MCF 10A (cell line): ENCODE measurements at regions not wholly inside any gene's neighbourhood (a gene's known extent, or its start where the extent isn't known, plus 50 kb on each side); places are given as distances from the start of the nearest gene placed in this dataset.

Experiments
- BruUV-seq: library from RNA; stranded (reverse); fragments of 400-500 nt; replicated peaks from 2 replicates; lab custom pipeline; 2021; lab: Mats Ljungman, UMichigan
- CTCF ChIA-PET: fragments of 300-600 bp; sonication (Branson Sonifier 250); formaldehyde crosslinking; extraction: SDS; loops from one replicate; lab custom pipeline; 2021; ENCODE audit warnings: antibody characterized with exemption, inconsistent platforms; lab: Yijun Ruan, JAX
- POLR2A ChIA-PET: fragments of 300-600, 350-650 bp; sonication (Branson Sonifier 250); formaldehyde crosslinking; extraction: SDS; loops from one replicate; lab custom pipeline; 2020; ENCODE audit warnings: antibody characterized with exemption, inconsistent platforms; lab: Yijun Ruan, JAX
- DNase-seq: peaks from one replicate; pipeline ENCODE4 v3.0.0-alpha.2; 2018; ENCODE audit not compliant: unreplicated experiment
- H3K27ac Mint-ChIP-seq: one replicate; pipeline ENCODE4 v1.8.0; 2022; ENCODE audit warnings: mild to moderate bottlenecking, low read depth, mixed read lengths; ENCODE audit not compliant: unreplicated experiment
- H3K27me3 Mint-ChIP-seq: one replicate; pipeline ENCODE4 v1.8.0; 2022; ENCODE audit warnings: mixed read lengths; ENCODE audit not compliant: insufficient read depth, unreplicated experiment
- H3K36me3 Mint-ChIP-seq: one replicate; pipeline ENCODE4 v1.8.0; 2022; ENCODE audit warnings: mild to moderate bottlenecking, moderate library complexity, mixed read lengths; ENCODE audit not compliant: insufficient read depth, unreplicated experiment
- H3K4me1 Mint-ChIP-seq: one replicate; pipeline ENCODE4 v1.8.0; 2022; ENCODE audit warnings: mixed read lengths; ENCODE audit not compliant: insufficient read depth, unreplicated experiment
- H3K4me3 Mint-ChIP-seq: one replicate; pipeline ENCODE4 v1.8.0; 2022; ENCODE audit warnings: mild to moderate bottlenecking, moderate library complexity, mixed read lengths; ENCODE audit not compliant: unreplicated experiment
- H3K9me3 Mint-ChIP-seq: one replicate; pipeline ENCODE4 v1.8.0; 2022; ENCODE audit warnings: mixed read lengths; ENCODE audit not compliant: unreplicated experiment
- intact Hi-C: fragments of 100-400 bp; cut with micrococcal nuclease; formaldehyde crosslinking; loops from 2 replicates; pipeline ENCODE4 v1.14.1; 2022
- TF ChIP-seq, protein P1 (sequence below): fragments of 200-600 bp; IDR thresholded peaks from one replicate; pipeline ENCODE4 v1.8.0; 2022; ENCODE audit warnings: antibody characterized with exemption, mild to moderate bottlenecking; ENCODE audit not compliant: unreplicated experiment

DNA sequence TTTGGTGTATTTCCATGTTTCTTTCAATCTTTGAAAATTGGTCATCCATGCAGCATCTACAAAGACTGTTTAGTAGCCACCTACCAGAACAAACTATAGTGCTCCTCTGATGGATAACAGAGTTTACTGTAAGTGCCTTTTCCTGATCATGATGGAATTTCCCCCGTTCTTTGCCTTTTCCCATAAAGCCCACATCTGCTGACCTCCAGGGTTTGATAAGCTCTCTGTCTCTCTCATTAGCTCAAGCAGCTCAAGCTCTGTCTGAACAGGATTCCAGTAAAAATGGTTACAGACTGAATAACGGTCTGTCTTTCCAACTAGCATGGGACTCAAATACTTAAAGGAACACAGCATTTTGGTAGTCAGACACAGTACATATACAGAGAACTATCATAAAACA lies 308.4 kb upstream of the SORL1-AS1 start:
- H3K36me3 Mint-ChIP-seq: no peaks in the 10 kb centered on the region

DNA sequence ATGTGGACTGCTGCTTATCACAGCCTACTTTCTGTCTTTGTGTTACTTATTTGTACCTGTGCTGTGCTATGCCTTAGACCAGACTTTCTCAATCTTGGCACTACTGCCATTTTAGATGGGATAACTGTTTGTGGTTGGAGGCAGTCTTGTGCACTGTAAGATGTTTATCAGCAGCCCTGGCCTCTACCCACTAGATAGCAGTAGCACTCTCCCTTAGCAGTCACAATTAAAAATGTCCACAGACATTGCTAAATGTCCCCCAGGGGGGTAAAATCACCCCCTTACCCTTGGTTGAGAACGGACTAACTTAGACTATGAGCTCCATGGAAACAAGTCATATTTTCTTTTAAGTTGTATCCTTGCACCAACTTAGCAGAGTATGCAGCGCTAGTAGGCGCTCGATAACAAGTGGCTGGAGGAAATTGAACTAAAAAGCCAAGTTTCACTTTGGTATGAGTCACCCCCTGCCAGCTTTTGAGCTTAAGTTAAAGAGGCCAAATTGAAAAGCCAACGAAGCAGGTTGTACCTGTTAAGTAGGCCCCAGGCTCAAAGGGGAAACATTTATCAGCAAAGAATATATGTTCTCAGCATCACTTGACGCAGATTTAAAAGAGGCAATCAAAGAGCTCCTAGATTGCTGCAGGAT lies 304.8 kb upstream of the SORL1-AS1 start:
- ChIA-PET POLR2A (no interaction called here), CTCF (interaction anchor here (0.5 to 1.0 kb wide), 3 partner anchors 344 to 1819 kb away, joined by 3 to 4 read pairs (median 4); no protein-coding TSS in a partner anchor)
- Mint-ChIP-seq H3K9me3 (no peaks in the 10 kb centered on the region), H3K27me3 (no peaks in the 10 kb centered on the region), H3K36me3 (no peaks in the 10 kb centered on the region), H3K4me1 (no peaks in the 10 kb centered on the region), H3K4me3 (no peak overlapping the region), H3K27ac (no peak overlapping the region)
- BruUV-seq: no TSS peak
- DNase-seq: no peak
- TF ChIP-seq, protein P1, sequence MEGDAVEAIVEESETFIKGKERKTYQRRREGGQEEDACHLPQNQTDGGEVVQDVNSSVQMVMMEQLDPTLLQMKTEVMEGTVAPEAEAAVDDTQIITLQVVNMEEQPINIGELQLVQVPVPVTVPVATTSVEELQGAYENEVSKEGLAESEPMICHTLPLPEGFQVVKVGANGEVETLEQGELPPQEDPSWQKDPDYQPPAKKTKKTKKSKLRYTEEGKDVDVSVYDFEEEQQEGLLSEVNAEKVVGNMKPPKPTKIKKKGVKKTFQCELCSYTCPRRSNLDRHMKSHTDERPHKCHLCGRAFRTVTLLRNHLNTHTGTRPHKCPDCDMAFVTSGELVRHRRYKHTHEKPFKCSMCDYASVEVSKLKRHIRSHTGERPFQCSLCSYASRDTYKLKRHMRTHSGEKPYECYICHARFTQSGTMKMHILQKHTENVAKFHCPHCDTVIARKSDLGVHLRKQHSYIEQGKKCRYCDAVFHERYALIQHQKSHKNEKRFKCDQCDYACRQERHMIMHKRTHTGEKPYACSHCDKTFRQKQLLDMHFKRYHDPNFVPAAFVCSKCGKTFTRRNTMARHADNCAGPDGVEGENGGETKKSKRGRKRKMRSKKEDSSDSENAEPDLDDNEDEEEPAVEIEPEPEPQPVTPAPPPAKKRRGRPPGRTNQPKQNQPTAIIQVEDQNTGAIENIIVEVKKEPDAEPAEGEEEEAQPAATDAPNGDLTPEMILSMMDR: no peak
- intact Hi-C loops: no loop called here

More for the DNA sequence above, 308.4 kb upstream of the SORL1-AS1 start:
- no peak for DNase-seq
- H3K4me3 Mint-ChIP-seq: no peak overlapping the region
- no peaks in the 10 kb centered on the region for H3K9me3 Mint-ChIP-seq
- no peak overlapping the region for H3K27ac Mint-ChIP-seq
- ChIA-PET POLR2A (interaction anchor here (1.1 kb wide), 1 partner anchor 11 kb away, joined by 3 read pairs; no protein-coding TSS in a partner anchor), CTCF (interaction anchor here (0.7 kb wide), 1 partner anchor 82 kb away, joined by 3 read pairs; no protein-coding TSS in a partner anchor)
- intact Hi-C loops: no loop called here
- no TSS peak for BruUV-seq
- TF ChIP-seq, protein P1: no peak
- H3K27me3 Mint-ChIP-seq: peaks cover 6% of the 10 kb centered on the region
- H3K4me1 Mint-ChIP-seq: no peaks in the 10 kb centered on the region

DNA sequence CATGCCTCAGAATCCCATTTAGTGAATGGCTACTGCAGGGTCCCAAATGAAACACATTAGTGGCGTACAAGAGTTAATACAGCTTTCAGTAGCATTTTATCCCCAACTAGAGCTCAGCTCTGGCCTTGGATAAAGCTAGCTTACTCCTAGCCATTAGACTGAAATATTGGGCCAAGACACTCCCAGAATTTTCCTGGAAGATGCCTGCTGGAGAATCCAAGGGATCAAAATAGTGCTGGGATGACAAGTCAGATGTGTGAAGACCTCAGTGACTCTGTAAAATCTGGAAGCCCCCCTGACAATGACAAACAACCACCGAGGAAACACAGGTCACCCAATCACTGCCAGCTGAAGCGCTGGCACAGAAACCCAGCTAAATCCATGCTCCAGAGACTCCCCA lies 303.1 kb upstream of the SORL1-AS1 start:
- Mint-ChIP-seq H3K27ac (no peak overlapping the region), H3K9me3 (no peaks in the 10 kb centered on the region), H3K4me3 (no peak overlapping the region), H3K36me3 (no peaks in the 10 kb centered on the region), H3K27me3 (no peaks in the 10 kb centered on the region), H3K4me1 (no peaks in the 10 kb centered on the region)
- TF ChIP-seq, protein P1: no peak
- DNase-seq: no peak
- CTCF ChIA-PET: no interaction called here
- BruUV-seq: no TSS peak
- POLR2A ChIA-PET: no interaction called here
- intact Hi-C loops: no loop called here

DNA sequence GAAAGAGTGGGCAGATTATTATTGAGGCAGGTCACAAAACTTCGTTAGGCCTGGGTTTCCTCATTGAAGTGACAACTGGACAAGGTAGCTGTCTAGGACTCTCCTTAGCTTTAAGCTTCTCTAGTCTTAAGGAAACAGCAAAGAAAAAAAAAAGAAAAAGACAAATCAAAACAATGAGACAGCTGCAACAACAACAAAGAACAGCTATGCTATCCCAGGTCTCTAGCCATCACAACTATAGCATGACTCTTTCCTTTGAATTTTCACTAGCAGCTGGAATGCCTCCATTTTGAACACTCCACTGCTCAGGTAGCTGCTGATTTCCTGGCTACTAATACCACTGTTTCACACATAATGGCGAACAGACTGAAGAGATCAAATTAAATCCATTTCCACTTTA lies 302.4 kb upstream of the SORL1-AS1 start:
- H3K4me3 Mint-ChIP-seq: no peak overlapping the region
- no peaks in the 10 kb centered on the region for H3K4me1 Mint-ChIP-seq
- no peaks in the 10 kb centered on the region for H3K27me3 Mint-ChIP-seq
- intact Hi-C loops: no loop called here
- H3K27ac Mint-ChIP-seq: no peak overlapping the region
- TF ChIP-seq, protein P1: no peak
- DNase-seq: no peak
- CTCF ChIA-PET: interaction anchor here (0.6 kb wide), 1 partner anchor 94 kb away, joined by 4 read pairs; no protein-coding TSS in a partner anchor
- H3K9me3 Mint-ChIP-seq: no peaks in the 10 kb centered on the region
- POLR2A ChIA-PET: no interaction called here
- BruUV-seq: no TSS peak
- H3K36me3 Mint-ChIP-seq: no peaks in the 10 kb centered on the region
